Endothelial cell of umbilical vein (primary cell): ENCODE measurements at regions not wholly inside any gene's neighbourhood (a gene's known extent, or its start where the extent isn't known, plus 50 kb on each side); places are given as distances from the start of the nearest gene placed in this dataset.

Source experiments
- BruUV-seq: library from RNA; stranded (reverse); fragments of 400-500 nt; replicated peaks from 2 replicates; lab custom pipeline; 2021; lab: Mats Ljungman, UMichigan
- CTCF ChIA-PET: fragments of 300-600, 350-600 bp; sonication (Branson Sonifier 250); formaldehyde crosslinking; loops from one replicate; lab custom pipeline; 2021; ENCODE audit warnings: antibody characterized with exemption, inconsistent platforms; lab: Charles Lee
- POLR2A ChIA-PET: fragments of 300-600, 350-600 bp; sonication (Branson Sonifier 250); formaldehyde crosslinking; loops from one replicate; lab custom pipeline; 2021; ENCODE audit warnings: antibody characterized with exemption, inconsistent platforms; lab: Charles Lee
- DNase-seq: peaks from one replicate; pipeline ENCODE4 v3.0.0-alpha.2; 2011; ENCODE audit warnings: low read depth, low spot score
- FAIRE-seq: peaks from 2 replicates; lab custom pipeline; 2011; peaks lifted over from hg19 to GRCh38; lab: Jason Lieb, UNC
- H2AFZ ChIP-seq: 2 replicates; pipeline ENCODE4 v1.6.0; 2012; ENCODE audit warnings: low read depth, low read length, control low read depth, inconsistent platforms
- H3K27ac ChIP-seq: 2 replicates; pipeline ENCODE4 v1.5.1; 2011; ENCODE audit warnings: low read depth, mild to moderate bottlenecking, control low read depth, low read length, moderate library complexity; ENCODE audit not compliant: insufficient read depth
- H3K27me3 ChIP-seq, 2 experiments: 2 replicates each; pipeline versions ENCODE4 v1.6.0 to v1.6.1; 2011; ENCODE audit warnings: low read length in 2 of 2, mixed read lengths in 1 of 2; ENCODE audit not compliant: control insufficient read depth in 2 of 2, insufficient read depth in 2 of 2
- H3K36me3 ChIP-seq, 2 experiments: 2 replicates in 1 of 2; 3 replicates in 1 of 2; pipeline ENCODE4 v1.5.1; 2011; ENCODE audit warnings: low read length in 2 of 2, mild to moderate bottlenecking in 1 of 2, moderate library complexity in 1 of 2; ENCODE audit not compliant: control insufficient read depth in 2 of 2, insufficient read depth in 2 of 2; ENCODE audit errors: extremely low read depth in 1 of 2
- H3K4me1 ChIP-seq: 3 replicates; pipeline ENCODE4 v1.5.1; 2011; ENCODE audit warnings: mild to moderate bottlenecking, low read length; ENCODE audit not compliant: control insufficient read depth, insufficient read depth; ENCODE audit errors: extremely low read depth
- H3K4me2 ChIP-seq: 2 replicates; pipeline ENCODE4 v1.6.1; 2011; ENCODE audit warnings: low read length, control low read depth, mixed read lengths; ENCODE audit not compliant: insufficient read depth
- H3K4me3 ChIP-seq, 3 experiments: fragments of 200-600 bp in 1 of 3; sonication (generic), shearing (Covaris generic) in 1 of 3; replicated peaks in 1 of 3; 2 replicates each; pipeline ENCODE4 v1.5.1; 2011 to 2016; ENCODE audit warnings: control low read depth in 3 of 3, low read length in 3 of 3, mild to moderate bottlenecking in 2 of 3, inconsistent platforms in 1 of 3, low read depth in 1 of 3, moderate library complexity in 1 of 3; ENCODE audit not compliant: insufficient read depth in 1 of 3
- H3K79me2 ChIP-seq: 2 replicates; pipeline ENCODE4 v1.6.0; 2012; ENCODE audit warnings: low read length, inconsistent platforms; ENCODE audit not compliant: control insufficient read depth, insufficient read depth
- H3K9ac ChIP-seq: replicated peaks from 2 replicates; pipeline ENCODE3; 2011; ENCODE audit warnings: low read length, control low read depth; ENCODE audit not compliant: insufficient read depth; ENCODE audit errors: extremely low read depth
- H3K9me1 ChIP-seq: replicated peaks from 3 replicates; pipeline ENCODE4 v1.6.0; 2011; ENCODE audit warnings: mild to moderate bottlenecking, low read length; ENCODE audit not compliant: control insufficient read depth, insufficient read depth; ENCODE audit errors: extremely low read depth
- H3K9me3 ChIP-seq: replicated peaks from 2 replicates; pipeline ENCODE4 v1.5.1; 2012; ENCODE audit warnings: low read length, inconsistent platforms; ENCODE audit not compliant: control insufficient read depth, insufficient read depth
- H4K20me1 ChIP-seq: replicated peaks from 2 replicates; pipeline ENCODE3; 2011; ENCODE audit warnings: mild to moderate bottlenecking, low read length; ENCODE audit not compliant: control insufficient read depth, insufficient read depth; ENCODE audit errors: extremely low read depth
- EZH2 ChIP-seq: IDR thresholded peaks from 2 replicates; pipeline ENCODE4 v1.6.1; 2012; ENCODE audit warnings: borderline replicate concordance, low read depth, mild to moderate bottlenecking, moderate library complexity, low read length, inconsistent platforms; ENCODE audit not compliant: severe bottlenecking
- GATA2 ChIP-seq: IDR thresholded peaks from 2 replicates; pipeline ENCODE4 v1.7.0; 2011; ENCODE audit warnings: low read depth, mild to moderate bottlenecking, moderate library complexity, mixed read lengths, low read length; ENCODE audit not compliant: insufficient read length, insufficient read depth
- JUN ChIP-seq: IDR thresholded peaks from 2 replicates; pipeline ENCODE4 v1.6.1; 2011; ENCODE audit warnings: borderline replicate concordance, low read depth; ENCODE audit not compliant: insufficient read length, insufficient read depth
- MYC ChIP-seq: IDR thresholded peaks from one replicate; pipeline ENCODE4 v1.6.1; 2011; ENCODE audit warnings: mild to moderate bottlenecking, low read depth, low read length
- POLR2A ChIP-seq: IDR thresholded peaks from 2 replicates; pipeline ENCODE4 v1.6.1; 2012; ENCODE audit warnings: low read depth, mild to moderate bottlenecking, control low read depth, low read length
- POLR2AphosphoS5 ChIP-seq: IDR thresholded peaks from 2 replicates; pipeline ENCODE4 v1.6.1; 2012; ENCODE audit warnings: low read depth, mild to moderate bottlenecking, control low read depth, low read length, moderate library complexity; ENCODE audit not compliant: insufficient read depth
- dilution Hi-C: fragments of 300-500 bp; cut with MboI; formaldehyde crosslinking; loops from one replicate; pipeline ENCODE4 v1.15.0; 2019; ENCODE audit warnings: low sequenced_read_pairs; ENCODE audit not compliant: extremely low pct_ligation_motif_present
- intact Hi-C: fragments of 100-400 bp; cut with micrococcal nuclease; formaldehyde crosslinking; loops from one replicate; pipeline ENCODE4 v1.10.0; 2022
- TF ChIP-seq, protein P1 (sequence below), 2 donors: IDR thresholded peaks; 1 replicate in 1 of 2; 2 replicates in 1 of 2; pipeline ENCODE4 v1.5.1; 2011; ENCODE audit warnings: low read length in 2 of 2, mild to moderate bottlenecking in 2 of 2, moderate library complexity in 2 of 2, control low read depth in 1 of 2, inconsistent platforms in 1 of 2, low read depth in 1 of 2; ENCODE audit not compliant: insufficient read depth in 1 of 2; ENCODE audit errors: extremely low read depth in 1 of 2
- TF ChIP-seq, protein P2 (sequence below): IDR thresholded peaks from 2 replicates; pipeline ENCODE4 v1.6.1; 2011; ENCODE audit not compliant: insufficient read depth, insufficient read length

DNA sequence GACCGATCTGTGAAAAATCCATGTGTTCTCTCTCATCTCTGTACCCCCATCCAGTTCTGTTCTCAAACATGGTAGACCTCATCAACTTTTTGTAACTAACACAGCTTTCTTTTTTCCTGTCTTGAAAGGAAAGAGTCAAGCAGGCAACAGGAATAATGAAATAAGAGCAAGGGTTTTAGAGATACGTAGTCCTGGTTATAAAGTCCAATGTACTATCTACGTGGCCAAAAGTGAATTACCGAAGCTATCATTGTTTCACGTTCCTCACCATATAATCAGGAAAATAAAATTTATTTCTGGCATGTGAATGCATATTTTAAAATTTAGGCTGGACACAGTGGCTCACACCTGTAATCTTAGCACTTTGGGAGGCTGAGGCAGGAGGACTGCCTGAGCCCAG is 472.2 kb upstream of the ANO3 start:
- Histone ChIP-seq H3K4me1 (peaks cover 12% of the 10 kb centered on the region), H3K9ac (no peak overlapping the region), H3K36me3 (no peaks in the 10 kb centered on the region), H3K79me2 (no peaks in the 10 kb centered on the region), H3K4me3 (no peak overlapping the region), H3K9me3 (no peaks in the 10 kb centered on the region), H3K27me3 (no peaks in the 10 kb centered on the region), H3K4me2 (no peak overlapping the region), H3K9me1 (peaks cover 2% of the 10 kb centered on the region), H4K20me1 (no peaks in the 10 kb centered on the region), H3K27ac (no peak overlapping the region), H2AFZ (no peak overlapping the region)
- BruUV-seq = no TSS peak
- POLR2A ChIA-PET = no interaction called here
- intact Hi-C loops (no loop called here), dilution Hi-C loops (no loop called here)
- FAIRE-seq (no peak), DNase-seq (no peak)
- CTCF ChIA-PET = interaction anchor here (0.8 kb wide), 1 partner anchor 20 kb away, joined by 3 read pairs; no protein-coding TSS in a partner anchor
- TF ChIP-seq POLR2A = no peak
- TF ChIP-seq JUN = no peak
- no peak for TF ChIP-seq MYC
- no peak for TF ChIP-seq POLR2AphosphoS5
- TF ChIP-seq GATA2 = no peak
- TF ChIP-seq EZH2 = no peak

DNA sequence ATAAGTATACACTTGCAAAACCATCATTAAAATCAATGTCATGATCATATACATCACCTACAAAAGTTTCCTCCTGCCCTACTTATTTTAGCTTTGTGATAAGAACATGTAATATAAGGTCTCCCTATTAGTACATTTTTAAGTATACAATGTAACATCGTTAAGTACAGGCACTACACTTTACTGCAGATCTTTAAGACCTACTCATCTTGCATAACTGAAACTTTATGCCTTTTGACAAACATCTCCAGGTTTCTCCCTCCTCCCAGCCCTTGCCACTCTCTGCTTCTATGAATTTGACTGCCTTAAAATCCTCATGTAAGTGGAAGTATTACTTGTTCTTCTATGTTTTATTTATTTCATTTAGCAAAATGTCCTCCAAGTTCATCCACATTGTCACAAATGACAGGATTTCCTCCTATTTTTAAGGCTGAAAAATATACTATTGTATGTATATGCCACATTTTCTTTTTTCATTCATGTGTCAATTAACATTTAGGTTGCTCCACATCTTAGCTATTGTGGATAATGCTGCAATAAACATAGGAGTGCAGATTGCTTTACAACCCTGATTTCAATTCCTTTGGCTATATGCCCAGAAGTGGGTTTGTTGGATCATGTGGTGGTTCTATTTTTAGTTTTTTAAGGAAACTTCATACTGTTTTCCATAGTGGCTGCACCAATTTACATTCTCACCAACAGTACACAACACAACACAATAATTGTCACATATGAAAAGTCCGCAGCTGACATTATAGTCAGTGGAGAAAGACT is 471.1 kb upstream of the ANO3 start:
- H3K4me1 ChIP-seq = peaks cover 12% of the 10 kb centered on the region
- ChIA-PET CTCF (interaction anchor here (1.1 kb wide), 1 partner anchor 415 kb away, joined by 3 read pairs; no protein-coding TSS in a partner anchor), POLR2A (no interaction called here)
- FAIRE-seq (no peak), DNase-seq (peak; percentile 73)
- H3K36me3 ChIP-seq = no peaks in the 10 kb centered on the region
- no peak overlapping the region for H3K9ac ChIP-seq
- H3K4me3 ChIP-seq = no peak overlapping the region
- no peaks in the 10 kb centered on the region for H3K9me3 ChIP-seq
- H3K9me1 ChIP-seq = no peaks in the 10 kb centered on the region
- H3K79me2 ChIP-seq = no peaks in the 10 kb centered on the region
- H3K4me2 ChIP-seq = no peak overlapping the region
- no peak overlapping the region for H2AFZ ChIP-seq
- intact Hi-C loops (no loop called here), dilution Hi-C loops (no loop called here)
- no peaks in the 10 kb centered on the region for H4K20me1 ChIP-seq
- TF ChIP-seq, protein P1, sequence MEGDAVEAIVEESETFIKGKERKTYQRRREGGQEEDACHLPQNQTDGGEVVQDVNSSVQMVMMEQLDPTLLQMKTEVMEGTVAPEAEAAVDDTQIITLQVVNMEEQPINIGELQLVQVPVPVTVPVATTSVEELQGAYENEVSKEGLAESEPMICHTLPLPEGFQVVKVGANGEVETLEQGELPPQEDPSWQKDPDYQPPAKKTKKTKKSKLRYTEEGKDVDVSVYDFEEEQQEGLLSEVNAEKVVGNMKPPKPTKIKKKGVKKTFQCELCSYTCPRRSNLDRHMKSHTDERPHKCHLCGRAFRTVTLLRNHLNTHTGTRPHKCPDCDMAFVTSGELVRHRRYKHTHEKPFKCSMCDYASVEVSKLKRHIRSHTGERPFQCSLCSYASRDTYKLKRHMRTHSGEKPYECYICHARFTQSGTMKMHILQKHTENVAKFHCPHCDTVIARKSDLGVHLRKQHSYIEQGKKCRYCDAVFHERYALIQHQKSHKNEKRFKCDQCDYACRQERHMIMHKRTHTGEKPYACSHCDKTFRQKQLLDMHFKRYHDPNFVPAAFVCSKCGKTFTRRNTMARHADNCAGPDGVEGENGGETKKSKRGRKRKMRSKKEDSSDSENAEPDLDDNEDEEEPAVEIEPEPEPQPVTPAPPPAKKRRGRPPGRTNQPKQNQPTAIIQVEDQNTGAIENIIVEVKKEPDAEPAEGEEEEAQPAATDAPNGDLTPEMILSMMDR (IDR thresholded peaks at IDR 0.05; ENCODE audit: extremely low read depth in 1 of 2, insufficient read depth in 1 of 2, low read depth in 1 of 2, low read length in 2 of 2) = no peak
- no peak for TF ChIP-seq MYC
- no peak for TF ChIP-seq POLR2A
- TF ChIP-seq, protein P2, sequence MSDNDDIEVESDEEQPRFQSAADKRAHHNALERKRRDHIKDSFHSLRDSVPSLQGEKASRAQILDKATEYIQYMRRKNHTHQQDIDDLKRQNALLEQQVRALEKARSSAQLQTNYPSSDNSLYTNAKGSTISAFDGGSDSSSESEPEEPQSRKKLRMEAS = no peak
- no peak overlapping the region for H3K27ac ChIP-seq
- BruUV-seq = no TSS peak
- H3K27me3 ChIP-seq = no peaks in the 10 kb centered on the region
